H1 (cell line): ENCODE measurements at regions not wholly inside any gene's neighbourhood (a gene's known extent, or its start where the extent isn't known, plus 50 kb on each side); places are given as distances from the start of the nearest gene placed in this dataset.

ENCODE experiments used
- CBX8 ChIP-seq: fragments of 300-800, 300-1000 bp; sonication (generic); IDR thresholded peaks from 2 replicates; pipeline ENCODE4 v1.7.1; 2016; ENCODE audit warnings: low read depth, low read length, borderline replicate concordance
- CTCF ChIP-seq, 3 experiments: IDR thresholded peaks; 1 replicate in 2 of 3; 2 replicates in 1 of 3; pipeline versions ENCODE4 v1.5.1 to v1.6.1; 2011; ENCODE audit warnings: low read length in 3 of 3, mild to moderate bottlenecking in 3 of 3, inconsistent platforms in 2 of 3, low read depth in 1 of 3, moderate library complexity in 1 of 3; ENCODE audit not compliant: insufficient read depth in 1 of 3; ENCODE audit errors: control extremely low read depth in 1 of 3
- HDAC2 ChIP-seq, 2 experiments: fragments of 300-600 bp in 1 of 2; sonication (generic) in 1 of 2; IDR thresholded peaks; 2 replicates each; pipeline ENCODE4 v1.6.1; 2011 to 2012; ENCODE audit warnings: low read depth in 2 of 2, low read length in 2 of 2, mild to moderate bottlenecking in 2 of 2, moderate library complexity in 2 of 2, borderline replicate concordance in 1 of 2, inconsistent platforms in 1 of 2
- NANOG ChIP-seq: IDR thresholded peaks from 2 replicates; pipeline ENCODE4 v1.6.1; 2011; ENCODE audit warnings: low read length, low read depth, mild to moderate bottlenecking, inconsistent platforms; ENCODE audit not compliant: insufficient read depth, poor library complexity, severe bottlenecking
- SIRT6 ChIP-seq: IDR thresholded peaks from one replicate; pipeline ENCODE4 v1.7.1; 2012; ENCODE audit warnings: low read length, inconsistent platforms
- TAF1 ChIP-seq: IDR thresholded peaks from 2 replicates; pipeline ENCODE4 v1.6.1; 2011; ENCODE audit warnings: mild to moderate bottlenecking, low read depth, low read length
- ZNF274 ChIP-seq: IDR thresholded peaks from 2 replicates; pipeline ENCODE4 v1.7.0; 2012; ENCODE audit warnings: low read length, borderline replicate concordance; ENCODE audit errors: extremely low read depth

- no peak for TF ChIP-seq SIRT6
- no peak for TF ChIP-seq HDAC2 (IDR thresholded peaks at IDR 0.05; ENCODE audit: borderline replicate concordance in 1 of 2, low read depth in 2 of 2, low read length in 2 of 2)
- no peak for TF ChIP-seq NANOG
- no peak for TF ChIP-seq CBX8
- TF ChIP-seq ZNF274 = no peak
- no peak for TF ChIP-seq CTCF (IDR thresholded peaks at IDR 0.05; ENCODE audit: control extremely low read depth in 1 of 3, insufficient read depth in 1 of 3, low read depth in 1 of 3, low read length in 3 of 3)
- no peak for TF ChIP-seq TAF1
Observed at GRCh38 chr3:64988188-64988587, 300.4 kb upstream of the ADAMTS9 start (continued).
